Fibroblast of skin of left quadriceps (primary cell): ENCODE measurements at regions not wholly inside any gene's neighbourhood (a gene's known extent, or its start where the extent isn't known, plus 50 kb on each side); places are given as distances from the start of the nearest gene placed in this dataset.

Source experiments
- DNase-seq, 2 experiments: peaks; one replicate each; pipeline ENCODE4 v3.0.0-alpha.2; 2013; ENCODE audit warnings: low read depth in 2 of 2

DNA sequence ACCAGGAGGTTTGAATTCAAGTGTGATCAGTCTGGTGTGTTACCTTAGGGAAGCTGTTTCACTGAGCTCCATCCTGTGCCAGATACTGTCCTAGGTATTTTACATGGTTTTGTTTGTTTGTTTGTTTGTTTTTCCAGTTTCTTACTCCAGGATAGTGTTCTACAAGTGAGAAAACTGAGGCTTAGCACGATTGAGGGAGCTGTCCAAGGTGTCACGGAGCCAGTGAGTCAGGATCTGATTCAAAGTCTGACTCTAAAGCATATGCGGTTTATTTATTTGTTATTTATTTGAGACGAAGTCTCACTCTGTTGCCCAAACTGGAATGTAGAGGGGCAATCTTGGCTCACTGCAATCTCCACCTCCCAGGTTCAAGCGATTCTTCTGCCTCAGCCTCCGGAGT lies 79.7 kb upstream of the GNG2 start:
- DNase-seq: no peak

DNA sequence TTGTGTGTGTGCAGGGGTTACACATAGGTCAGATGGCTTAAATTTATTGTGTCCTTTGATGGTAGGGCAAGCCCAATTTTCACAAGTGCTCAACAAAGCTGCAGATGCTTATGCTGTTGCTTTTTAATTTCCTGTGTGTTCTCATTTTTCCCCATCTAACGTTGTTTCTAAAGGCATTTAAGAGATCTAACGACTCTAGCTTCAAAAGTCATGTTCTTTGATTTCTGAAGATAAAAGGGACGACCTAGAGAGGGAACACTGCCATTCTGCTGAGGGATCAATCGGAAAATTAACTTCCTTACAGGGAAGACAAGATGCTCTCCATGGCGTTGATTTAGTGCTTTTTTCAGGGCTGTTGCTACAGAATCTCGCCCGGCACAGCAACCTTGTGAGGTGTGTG lies 79.0 kb upstream of the GNG2 start:
- no peak for DNase-seq

DNA sequence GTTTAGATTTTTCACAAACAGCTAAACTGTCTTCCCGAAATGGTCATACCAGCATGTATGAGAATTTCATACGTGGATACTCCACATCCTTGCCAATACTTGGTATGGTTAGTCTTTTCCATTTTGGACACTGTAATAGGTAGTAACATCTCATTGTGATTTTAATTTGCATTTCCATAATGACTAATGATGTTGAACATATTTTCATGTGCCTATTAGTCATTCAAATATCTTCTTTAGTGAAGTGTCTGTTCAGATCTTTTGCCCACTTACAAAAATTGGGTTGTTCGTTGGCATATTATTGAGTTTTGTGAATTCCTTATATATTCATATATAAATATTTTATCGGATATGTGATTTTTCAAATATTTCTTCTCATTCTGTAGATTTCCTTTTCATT lies 78.0 kb upstream of the GNG2 start:
- no peak for DNase-seq

DNA sequence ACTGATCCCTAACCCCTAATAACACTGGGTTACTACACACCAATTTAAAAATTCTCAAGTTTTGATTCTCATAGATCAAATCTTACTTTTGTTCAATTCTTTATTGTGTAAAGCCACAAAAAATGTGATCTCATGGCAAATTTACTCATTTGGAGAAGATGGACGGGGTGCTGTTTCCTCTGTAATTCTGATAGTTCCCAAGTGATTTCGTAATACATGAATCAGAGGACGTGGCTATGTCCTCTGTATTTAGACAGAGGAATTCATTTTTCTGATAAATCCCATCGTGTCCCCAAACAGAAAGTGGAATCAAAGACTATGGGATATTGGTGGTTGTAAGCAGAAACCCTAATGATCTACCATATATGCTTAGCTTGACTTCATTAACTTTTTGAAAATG lies 76.6 kb upstream of the GNG2 start:
- peak in 1 of 2 experiments; percentile 23 for DNase-seq

DNA sequence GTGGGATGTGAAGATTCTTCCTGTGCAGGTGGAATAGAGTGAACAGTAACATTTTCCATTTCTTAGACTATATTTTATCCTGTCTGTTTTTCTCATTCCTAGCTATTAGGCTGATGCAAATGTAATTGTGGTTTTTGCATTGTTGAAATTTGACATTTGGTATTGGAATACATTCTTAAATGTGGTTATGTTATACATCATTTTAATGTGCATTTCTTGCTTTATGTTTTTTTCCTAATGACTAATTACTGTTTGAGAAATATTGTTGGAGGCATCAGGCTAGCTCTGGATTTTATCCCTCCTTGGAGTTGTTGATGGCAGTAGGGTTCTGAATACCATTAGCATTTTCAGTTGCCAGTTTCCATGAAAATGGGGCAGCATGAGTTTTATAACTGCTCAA lies 75.9 kb upstream of the GNG2 start:
- no peak for DNase-seq

DNA sequence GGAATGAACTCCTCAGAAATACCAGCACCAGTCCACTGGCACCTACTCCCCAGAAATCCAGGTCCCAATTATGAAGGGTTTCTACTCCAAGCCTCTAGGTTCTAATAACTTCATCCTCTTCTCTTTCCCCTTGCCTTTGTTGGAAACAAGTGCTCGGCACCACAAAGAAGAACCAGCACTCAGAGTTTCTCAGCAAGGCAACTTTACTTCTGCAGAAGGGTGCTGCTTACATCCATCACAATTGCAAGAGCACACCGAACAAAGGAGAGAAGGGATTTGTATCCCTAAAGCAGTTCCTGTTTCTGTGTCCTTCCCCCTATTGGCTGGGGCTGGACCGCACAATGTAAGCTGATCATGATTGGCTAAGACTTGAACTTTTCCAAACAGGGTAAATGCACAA lies 74.2 kb upstream of the GNG2 start:
- no peak for DNase-seq

DNA sequence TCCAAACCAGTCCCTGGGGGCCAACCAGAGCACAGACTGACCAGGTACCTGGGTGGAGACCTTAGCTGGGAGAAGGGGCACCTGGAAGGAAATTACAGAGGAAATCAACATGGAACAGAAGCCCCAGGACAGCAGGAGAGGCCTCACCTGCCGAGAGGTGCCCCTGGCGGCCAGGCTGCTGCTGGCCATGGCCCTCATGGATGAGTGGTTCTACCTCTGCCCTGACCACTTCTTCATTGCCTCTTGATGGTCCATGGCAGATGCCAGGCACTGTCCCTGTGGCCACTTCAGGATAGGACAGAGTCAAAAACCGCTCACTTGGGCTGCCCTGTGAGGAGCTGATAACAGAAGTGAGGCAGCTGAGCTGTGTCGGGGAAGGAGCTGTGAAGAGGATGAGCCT lies 73.1 kb upstream of the GNG2 start:
- no peak for DNase-seq

DNA sequence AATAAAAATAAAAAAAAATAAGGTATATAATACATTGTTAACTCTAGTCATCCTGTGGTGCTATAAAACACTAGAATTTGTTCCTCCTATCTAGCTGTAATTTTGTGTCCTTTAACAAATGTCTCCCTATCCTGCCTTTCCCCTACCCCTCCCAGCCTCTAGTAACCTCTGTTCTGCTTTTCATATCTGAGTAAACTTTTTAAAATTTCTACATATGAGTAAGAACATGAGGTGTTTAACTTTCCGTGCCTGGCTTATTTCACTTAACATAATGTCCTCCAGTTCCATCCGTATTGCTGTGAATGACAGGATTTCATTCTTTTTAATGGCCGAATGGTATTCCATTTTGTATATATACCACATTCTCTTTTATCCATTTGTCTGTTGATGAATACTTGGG lies 71.3 kb upstream of the GNG2 start:
- no peak for DNase-seq

DNA sequence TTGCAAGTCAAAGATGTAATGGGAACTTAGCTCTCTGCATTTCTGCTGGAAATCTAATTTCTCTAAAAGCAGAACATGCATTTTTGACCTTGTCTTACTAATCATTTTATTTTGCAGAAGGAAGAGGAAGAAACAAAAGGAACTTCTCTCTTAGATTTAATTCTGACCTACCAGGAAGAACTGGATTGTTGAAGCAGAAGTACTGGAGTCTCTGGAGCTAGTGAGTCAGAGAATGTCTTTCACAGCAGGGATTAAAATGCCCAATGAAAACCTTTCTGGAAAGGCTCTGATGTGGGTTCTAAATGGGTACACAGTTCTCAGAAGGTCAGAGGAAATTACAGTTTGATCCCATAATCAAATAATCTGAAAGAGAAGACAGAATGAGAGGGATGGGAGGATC lies 70.8 kb upstream of the GNG2 start:
- DNase-seq: no peak

DNA sequence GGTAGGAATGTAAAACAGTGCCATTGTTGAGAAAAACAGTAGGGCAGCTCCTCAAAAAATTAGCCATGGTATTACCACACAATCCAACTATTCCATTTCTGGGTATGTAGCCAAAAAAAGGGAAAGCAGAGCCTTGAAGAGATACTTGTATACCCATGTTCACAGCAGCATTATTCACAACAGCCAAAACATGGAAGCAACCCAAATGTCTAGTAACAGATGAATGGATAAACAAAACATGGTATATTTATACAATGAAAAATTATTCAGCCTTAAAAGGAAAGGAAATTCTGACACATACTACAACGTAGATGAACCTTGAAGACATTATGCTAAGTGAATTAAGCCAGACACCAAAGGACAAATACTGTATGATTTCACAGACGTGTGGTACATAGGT lies 67.6 kb upstream of the GNG2 start:
- no peak for DNase-seq

DNA sequence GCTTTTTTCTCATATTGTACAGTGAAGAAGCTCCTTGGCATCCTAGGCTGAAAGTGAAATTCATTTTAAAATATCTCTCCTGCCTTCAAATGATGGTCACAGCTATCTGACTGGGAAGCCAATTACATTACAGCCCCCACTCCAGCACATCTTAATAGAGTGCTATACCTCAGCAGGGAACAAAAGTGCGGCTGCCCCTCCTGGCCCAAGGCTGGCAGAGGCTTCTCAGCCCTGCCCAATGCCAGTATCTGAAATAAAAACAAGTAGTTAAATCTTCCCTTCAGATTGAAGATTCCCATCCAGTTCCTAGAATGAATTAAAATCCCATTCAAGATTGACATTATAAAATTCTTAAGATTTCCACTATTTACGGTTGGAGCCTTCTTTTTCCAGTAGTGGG lies 54.9 kb upstream of the GNG2 start:
- DNase-seq: no peak

DNA sequence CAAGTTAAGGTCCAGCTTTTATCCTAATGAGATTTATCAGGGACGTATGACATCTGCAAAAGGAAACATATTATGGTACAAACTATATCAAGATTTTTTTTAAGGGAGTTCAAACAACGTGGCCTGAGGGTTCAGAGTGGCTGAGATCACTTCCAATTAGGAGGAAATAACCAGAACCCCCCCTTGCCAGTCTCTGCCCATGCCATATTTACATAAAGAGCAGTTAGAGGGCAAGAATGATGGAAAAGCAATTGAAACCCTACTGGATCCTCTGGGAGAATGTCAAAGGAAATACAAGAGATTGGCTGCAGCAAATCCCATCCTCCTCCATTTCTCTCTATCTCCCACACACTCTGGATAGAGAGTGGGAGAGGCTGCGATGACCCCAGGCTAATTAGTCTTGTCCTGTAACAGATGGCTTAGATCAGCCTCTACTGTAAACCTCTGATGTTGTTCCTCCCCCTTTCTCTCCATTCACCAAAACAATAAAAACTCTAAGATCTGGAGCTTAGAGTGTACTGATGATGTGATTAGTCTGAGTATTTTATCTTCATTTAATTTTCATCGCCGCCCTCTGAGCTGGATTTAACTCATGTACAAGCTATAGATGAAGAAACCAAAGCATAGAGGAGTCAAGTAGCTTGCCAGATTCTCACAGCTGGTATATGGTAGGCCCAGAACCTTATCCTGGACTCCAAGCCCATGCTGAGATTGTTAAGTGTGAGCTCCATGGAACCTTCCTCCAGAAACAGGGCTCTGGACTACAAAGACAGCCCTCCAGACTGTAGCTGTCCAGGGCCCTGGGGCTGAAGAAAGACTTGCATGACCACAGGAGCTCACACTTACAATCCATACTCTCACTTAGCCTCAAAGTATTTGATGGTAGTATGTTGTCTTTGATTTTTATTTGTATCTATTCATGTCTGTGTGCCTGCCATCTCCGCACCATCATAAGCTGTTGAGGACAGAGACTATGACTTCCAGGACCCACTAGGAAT lies 54.1 kb upstream of the GNG2 start:
- DNase-seq: no peak

DNA sequence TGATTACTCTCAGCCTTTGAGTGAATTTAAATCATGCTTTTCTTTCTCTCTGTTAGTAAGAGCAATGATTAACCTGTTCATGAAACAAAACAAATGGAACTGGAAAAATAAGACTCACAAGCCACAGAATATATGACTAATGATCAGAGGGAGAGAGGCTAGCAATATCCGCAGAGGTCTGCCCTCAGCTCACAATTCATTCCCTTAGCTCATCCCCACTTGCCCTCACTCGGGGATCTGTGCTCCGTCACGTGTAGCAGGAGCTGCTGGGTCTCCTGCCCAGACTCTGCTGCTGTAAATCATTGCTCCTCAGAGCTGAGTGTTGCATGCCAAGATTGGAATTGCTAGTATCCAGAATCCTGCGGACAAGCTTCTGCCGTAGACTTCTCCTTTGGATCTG lies 53.1 kb upstream of the GNG2 start:
- DNase-seq: peak in 1 of 2 experiments; percentile 21
